ENCODE measurements at regions not wholly inside any gene's neighbourhood (a gene's known extent, or its start where the extent isn't known, plus 50 kb on each side); places are given as distances from the start of the nearest gene placed in this dataset.

DNA sequence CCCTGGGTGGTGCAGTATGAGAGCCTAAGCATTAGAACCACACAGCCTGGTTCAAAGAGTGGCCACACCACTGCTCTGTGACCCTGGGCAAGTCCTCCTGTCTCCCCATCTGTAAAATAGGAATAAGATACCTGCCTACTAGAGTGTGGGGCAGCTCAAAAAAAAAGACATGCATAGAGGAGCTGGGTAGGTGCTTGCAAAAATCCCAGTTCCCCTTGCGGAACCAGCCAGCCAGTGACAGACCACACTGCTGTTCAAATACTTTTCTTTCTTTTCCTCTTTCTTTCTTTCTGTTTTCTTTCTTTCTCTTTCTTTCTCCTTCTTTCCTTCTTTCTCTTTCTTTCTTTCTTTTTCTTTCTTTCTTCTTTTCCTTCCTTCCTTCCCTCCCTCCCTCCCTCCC is 63.0 kb upstream of the TRIM2 start:
- DNase-seq: no peak

GRCh38 chr4:153142700-153143438 is 61.4 kb upstream of the TRIM2 start:
- peak; percentile 78 for DNase-seq

GRCh38 chr4:153143527-153144348 is 60.5 kb upstream of the TRIM2 start:
- DNase-seq: no peak

GRCh38 chr4:153146031-153146430 is 58.2 kb upstream of the TRIM2 start:
- DNase-seq: no peak

DNA sequence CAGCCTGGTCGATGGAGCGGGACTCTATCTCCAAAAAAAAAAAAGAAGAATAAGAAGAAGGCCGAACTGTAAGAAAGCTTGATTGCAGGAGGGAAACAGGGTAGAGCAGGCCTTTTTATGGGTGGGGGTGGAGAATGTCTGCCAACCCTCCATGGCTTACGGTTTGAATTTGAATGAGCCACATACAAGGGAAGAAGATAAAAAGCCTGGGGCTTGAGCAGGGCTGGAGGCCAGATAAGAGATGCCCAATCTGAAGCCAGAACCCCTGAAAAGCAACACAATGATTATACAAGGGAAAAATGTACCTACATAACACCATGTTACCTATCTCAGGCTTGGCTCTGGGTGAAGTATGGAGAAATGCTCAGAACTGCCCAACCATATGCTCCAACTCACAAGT is 57.3 kb upstream of the TRIM2 start:
- DNase-seq: no peak

DNA sequence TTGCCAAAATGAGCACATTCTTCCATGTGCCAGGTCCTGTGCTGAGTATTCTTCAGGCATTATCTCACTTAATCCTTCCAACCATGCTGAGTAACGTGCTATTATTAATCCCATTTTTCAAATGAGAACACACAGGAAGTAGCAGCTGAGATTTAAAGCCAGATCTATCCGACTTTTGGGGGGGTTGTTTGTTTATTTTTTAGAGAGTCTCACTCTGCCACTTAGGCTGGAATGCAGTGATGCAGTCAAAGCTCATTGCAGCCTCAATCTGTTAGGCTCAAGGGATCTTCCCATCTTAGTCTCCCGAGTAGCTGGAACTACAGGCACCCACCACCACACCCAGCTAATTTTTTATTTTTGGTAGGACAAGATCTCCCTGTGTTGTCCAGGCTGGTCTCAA is 55.5 kb upstream of the TRIM2 start:
- DNase-seq: no peak

- DNase-seq: peak; percentile 66
Observed at GRCh38 chr4:153151535-153152455, 52.4 kb upstream of the TRIM2 start.

DNA sequence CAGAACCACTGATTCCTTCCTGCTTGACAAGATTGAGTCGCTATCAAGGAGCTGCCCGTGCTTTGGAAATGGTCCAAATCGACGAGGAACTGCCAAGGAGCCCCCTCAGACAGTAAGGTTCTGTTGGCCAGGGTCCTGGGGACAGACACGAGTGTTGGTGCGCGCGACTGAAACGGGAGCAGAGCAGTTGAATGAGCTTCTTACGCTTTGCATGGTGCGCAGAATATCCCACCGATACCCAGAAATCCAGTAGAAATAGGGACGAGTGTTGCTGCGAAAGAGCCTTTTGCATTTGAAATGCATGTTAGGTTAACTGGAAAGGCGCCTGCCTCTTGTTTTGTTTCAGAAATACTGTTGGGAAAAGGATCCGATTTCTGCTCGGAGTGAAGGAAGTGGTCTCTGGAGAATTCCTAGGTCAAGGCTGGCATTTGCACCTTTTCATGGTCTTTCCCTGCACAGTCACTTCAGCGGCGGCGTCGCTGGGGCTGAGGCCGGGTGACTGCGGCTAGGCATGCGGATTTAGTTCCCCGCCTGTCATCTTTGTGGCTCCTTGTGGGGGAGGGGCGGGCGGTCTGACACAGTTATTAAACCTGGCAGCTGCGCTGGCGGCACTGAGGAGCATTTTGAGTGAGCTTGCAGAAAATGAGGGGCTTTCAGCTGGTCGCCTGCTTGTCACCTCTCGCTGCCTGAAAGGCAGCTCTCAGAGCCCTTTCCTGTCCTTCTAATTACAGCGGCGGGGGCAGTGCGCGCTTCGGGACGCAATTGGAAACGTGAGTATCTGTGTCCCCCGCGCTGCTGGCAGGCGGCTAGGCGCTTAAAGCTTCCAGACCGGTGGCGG is 51.5 kb upstream of the TRIM2 start:
- DNase-seq: peak; percentile 72

- peak; percentile 79 for DNase-seq
Observed at GRCh38 chr4:153153339-153153871, 50.8 kb upstream of the TRIM2 start.

- no peak for DNase-seq
Observed at GRCh38 chr4:153154007-153154975, 50.0 kb upstream of the TRIM2 start.
